ENCODE measurements at regions not wholly inside any gene's neighbourhood (a gene's known extent, or its start where the extent isn't known, plus 50 kb on each side); places are given as distances from the start of the nearest gene placed in this dataset.

DNA sequence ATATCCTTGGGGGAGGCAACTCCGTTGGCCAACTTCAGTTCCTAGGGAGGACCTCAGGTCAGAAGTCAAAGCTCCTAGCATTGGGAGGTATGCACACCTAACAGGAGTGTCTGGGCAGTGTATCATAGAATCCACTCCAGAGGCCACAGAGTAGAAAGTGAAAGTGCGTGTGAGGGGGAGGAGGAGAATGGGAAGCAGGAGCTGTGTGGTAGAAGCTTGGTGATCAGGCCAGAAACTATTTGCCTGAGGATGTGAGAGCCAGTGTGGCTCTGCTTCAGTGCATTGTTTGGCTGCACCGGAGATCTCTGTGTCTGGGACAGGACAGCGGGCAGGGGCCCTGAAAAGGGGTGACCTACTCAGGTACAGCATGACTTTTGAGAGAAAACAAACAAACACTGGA is 557.4 kb upstream of the VSTM2A start (continued):
- TF ChIP-seq E2F2 (CRISPR knock-in tag; IDR thresholded peaks at IDR 0.05; ENCODE audit: borderline replicate concordance) = no peak
- no peak for TF ChIP-seq FOXC1 (CRISPR knock-in tag; IDR thresholded peaks at IDR 0.05; ENCODE audit: borderline replicate concordance)
- no peak for TF ChIP-seq NR2C2 (CRISPR knock-in tag; IDR thresholded peaks at IDR 0.05; ENCODE audit: borderline replicate concordance)

DNA sequence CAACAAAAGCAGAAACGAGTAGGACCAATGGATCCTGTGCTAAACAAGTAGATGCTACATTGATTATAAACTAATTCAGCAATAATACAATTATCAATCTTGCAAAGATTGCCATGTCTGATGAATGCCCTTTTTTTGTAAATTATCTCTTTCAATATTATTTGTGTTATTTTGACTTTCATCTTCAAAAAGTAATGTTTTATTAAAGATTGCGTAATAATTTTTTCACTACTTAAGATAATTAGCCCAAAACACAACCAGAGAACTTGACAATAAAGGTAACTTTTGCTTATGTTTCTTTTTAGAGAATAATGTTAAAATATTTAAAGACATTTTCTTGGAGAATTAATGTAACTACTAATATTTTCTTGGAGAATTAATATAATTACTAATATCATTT is 553.8 kb upstream of the VSTM2A start:
- 10% methylated on average over 2 of the region's 2 CpGs for WGBS (ENCODE audit: low lambda C conversion rate)
- CTCF ChIA-PET (ENCODE audit: low intra/inter-chr PET ratio, low total read pairs) = no interaction called here
- intact Hi-C loops (cut with micrococcal nuclease; ENCODE audit: unreplicated experiment) = no loop called here

DNA sequence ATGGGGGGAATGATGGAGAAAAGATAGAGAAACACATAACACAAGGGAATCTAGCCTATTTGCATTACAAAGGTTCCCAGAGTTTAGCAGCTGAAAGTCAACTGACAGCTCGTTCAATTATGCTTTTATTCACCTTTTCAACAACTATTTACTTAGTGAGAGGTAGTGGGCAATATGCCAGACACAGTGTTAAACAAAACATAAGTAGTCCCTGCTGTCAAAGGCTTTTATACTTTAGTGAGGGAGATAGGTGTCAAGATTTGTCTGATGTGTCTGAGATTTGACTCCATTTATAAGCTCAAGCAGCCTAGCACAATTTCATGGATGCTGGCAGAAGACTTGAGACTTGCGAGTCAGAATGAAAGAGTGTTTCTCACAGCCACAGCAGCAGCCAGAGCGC is 549.0 kb upstream of the VSTM2A start:
- DNase-seq (ENCODE audit: low spot score) (no peak), ATAC-seq (no peak), FAIRE-seq (no peak)
- WGBS (ENCODE audit: low lambda C conversion rate) = 20% methylated on average over 3 of the region's 3 CpGs
- ChIA-PET POLR2A (no interaction called here), CTCF (ENCODE audit: low intra/inter-chr PET ratio, low total read pairs) (no interaction called here)
- Histone ChIP-seq H3K27ac (ENCODE audit: extremely low read length, insufficient read depth, low read length) (no peak overlapping the region), H2AFZ (ENCODE audit: low read length) (no peak overlapping the region), H4K20me1 (ENCODE audit: insufficient read depth, low read length) (no peaks in the 10 kb centered on the region), H3K79me2 (ENCODE audit: insufficient read depth, low read length) (no peaks in the 10 kb centered on the region), H3K4me3 (replicated peaks in 1 of 3; ENCODE audit: insufficient read depth in 1 of 3, low read depth in 2 of 3, low read length in 3 of 3) (no peak overlapping the region), H3K9ac (ENCODE audit: insufficient read depth, low read depth, low read length) (no peak overlapping the region), H3K9me3 (ENCODE audit: low read length) (peaks cover 66% of the 10 kb centered on the region), H3K4me1 (ENCODE audit: insufficient read depth, low read length) (no peaks in the 10 kb centered on the region), H3K4me2 (ENCODE audit: low read depth, low read length) (no peak overlapping the region), H3K36me3 (replicated peaks in 1 of 2; ENCODE audit: control insufficient read depth in 1 of 2, insufficient read depth in 2 of 2, low read length in 2 of 2) (no peaks in the 10 kb centered on the region), H3K27me3 (ENCODE audit: control insufficient read depth in 1 of 2, insufficient read depth in 2 of 2, low read length in 2 of 2) (no peaks in the 10 kb centered on the region)
- intact Hi-C loops (cut with micrococcal nuclease; ENCODE audit: unreplicated experiment) (no loop called here), in situ Hi-C loops (cut with HindIII; ENCODE audit: extremely low pct_ligation_motif_present, low pct_unique_long_range_greater_than_20kb) (no loop called here)
- BruUV-seq (replicated peaks) = no TSS peak
- no peak for TF ChIP-seq ZNF414 (CRISPR knock-in tag; IDR thresholded peaks at IDR 0.05)
- TF ChIP-seq HDAC1 (CRISPR knock-in tag; IDR thresholded peaks at IDR 0.05) = no peak
- no peak for TF ChIP-seq TSC22D2 (CRISPR knock-in tag; IDR thresholded peaks at IDR 0.05; ENCODE audit: borderline replicate concordance)
- no peak for TF ChIP-seq NFIC (IDR thresholded peaks at IDR 0.05; ENCODE audit: low read length)

More for the DNA sequence above, 553.8 kb upstream of the VSTM2A start:
- no peaks in the 10 kb centered on the region for H3K36me3 ChIP-seq (replicated peaks in 1 of 2; ENCODE audit: control insufficient read depth in 1 of 2, insufficient read depth in 2 of 2, low read length in 2 of 2)
- DNase-seq (ENCODE audit: low spot score) (no peak), FAIRE-seq (no peak), ATAC-seq (no peak)
- no peaks in the 10 kb centered on the region for H3K27me3 ChIP-seq (ENCODE audit: control insufficient read depth in 1 of 2, insufficient read depth in 2 of 2, low read length in 2 of 2)
- no peak overlapping the region for H3K4me2 ChIP-seq (ENCODE audit: low read depth, low read length)
- TF ChIP-seq CEBPB (IDR thresholded peaks at IDR 0.05; ENCODE audit: borderline replicate concordance, low read depth, low read length) = peak; percentile 44; the same call in 1 of the 2 replicates
- TF ChIP-seq HNRNPH1 (optimal IDR thresholded peaks at IDR 0.05; ENCODE audit: low read depth, low read length) = no peak
- no peak for TF ChIP-seq MEIS2 (CRISPR knock-in tag; IDR thresholded peaks at IDR 0.05)
- H3K79me2 ChIP-seq (ENCODE audit: insufficient read depth, low read length) = no peaks in the 10 kb centered on the region
- H3K4me1 ChIP-seq (ENCODE audit: insufficient read depth, low read length) = no peaks in the 10 kb centered on the region
- peaks cover 78% of the 10 kb centered on the region for H3K9me3 ChIP-seq (ENCODE audit: low read length)
- no peak overlapping the region for H3K4me3 ChIP-seq (replicated peaks in 1 of 3; ENCODE audit: insufficient read depth in 1 of 3, low read depth in 2 of 3, low read length in 3 of 3)
- H3K9ac ChIP-seq (ENCODE audit: insufficient read depth, low read depth, low read length) = no peak overlapping the region
- BruUV-seq (replicated peaks) = no TSS peak
- in situ Hi-C loops (cut with HindIII; ENCODE audit: extremely low pct_ligation_motif_present, low pct_unique_long_range_greater_than_20kb) = no loop called here
- H3K27ac ChIP-seq (ENCODE audit: extremely low read length, insufficient read depth, low read length) = no peak overlapping the region
- POLR2A ChIA-PET = no interaction called here
- H2AFZ ChIP-seq (ENCODE audit: low read length) = no peak overlapping the region
- H4K20me1 ChIP-seq (ENCODE audit: insufficient read depth, low read length) = no peaks in the 10 kb centered on the region
